ENCODE measurements at regions not wholly inside any gene's neighbourhood (a gene's known extent, or its start where the extent isn't known, plus 50 kb on each side); places are given as distances from the start of the nearest gene placed in this dataset.

- TF ChIP-seq CTCF (IDR thresholded peaks at IDR 0.05) (no peak), POLR2AphosphoS5 (IDR thresholded peaks at IDR 0.05) (no peak)
Observed at GRCh38 chr20:52268184-52268749, 76.7 kb upstream of the ZFP64 start.

All from prostate gland (tissue), 2 donors.